ENCODE measurements at regions not wholly inside any gene's neighbourhood (a gene's known extent, or its start where the extent isn't known, plus 50 kb on each side); places are given as distances from the start of the nearest gene placed in this dataset.

- DNase-seq = no peak
Measured at GRCh38 chr17:56739376-56739775, 94.3 kb downstream of the C17orf67 start.

- no peak for DNase-seq
Measured at GRCh38 chr17:56739776-56740175, 93.9 kb downstream of the C17orf67 start.

- DNase-seq = no peak
Measured at GRCh38 chr17:56740481-56740880, 93.2 kb downstream of the C17orf67 start.

Measured in suppressor macrophage treated with lipopolysaccharide for 4 hours (primary cell).